NT2/D1 (cell line): ENCODE measurements at regions not wholly inside any gene's neighbourhood (a gene's known extent, or its start where the extent isn't known, plus 50 kb on each side); places are given as distances from the start of the nearest gene placed in this dataset.

ENCODE experiments used
- SUZ12 ChIP-seq: IDR thresholded peaks from 2 replicates; pipeline ENCODE4 v1.6.1; 2011; ENCODE audit not compliant: insufficient read length, insufficient read depth; ENCODE audit errors: extremely low read depth
- YY1 ChIP-seq: IDR thresholded peaks from 2 replicates; pipeline ENCODE4 v1.6.1; 2011; ENCODE audit not compliant: insufficient read length, insufficient read depth

DNA sequence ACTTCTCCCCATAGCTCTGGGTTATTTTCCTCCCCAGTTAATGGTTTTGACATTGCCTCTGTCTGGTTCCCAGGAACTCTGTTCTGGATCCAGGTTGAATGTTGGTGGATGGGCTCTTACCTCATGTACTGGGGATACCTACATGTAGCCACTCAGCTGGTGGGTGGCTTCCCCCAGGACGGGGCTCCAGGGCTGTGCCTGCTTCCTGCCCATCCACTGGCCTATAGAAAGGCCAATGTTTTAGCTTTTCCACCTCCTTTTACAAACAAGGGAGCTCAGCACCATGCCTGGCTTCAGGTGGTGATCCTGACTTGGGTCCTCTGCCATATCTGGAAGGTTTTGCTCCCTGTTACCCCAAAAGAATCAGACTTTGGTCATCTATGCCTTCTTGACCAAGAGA lies 120.2 kb downstream of the AKAP11 start:
- TF ChIP-seq YY1: no peak
- TF ChIP-seq SUZ12: no peak
